Neural cell (in vitro differentiated cells): ENCODE measurements at regions not wholly inside any gene's neighbourhood (a gene's known extent, or its start where the extent isn't known, plus 50 kb on each side); places are given as distances from the start of the nearest gene placed in this dataset.

Experiments
- H2AFZ ChIP-seq: fragments of 200-600, 300-800 bp; sonication (generic), shearing (Covaris generic); 2 replicates; pipeline ENCODE4 v1.6.0; 2014; ENCODE audit warnings: low read depth, mild to moderate bottlenecking, antibody characterized with exemption, low read length, moderate library complexity
- H3F3A ChIP-seq: fragments of 200-600 bp; shearing (Covaris generic); 2 replicates; pipeline ENCODE4 v1.6.1; 2016; ENCODE audit warnings: mild to moderate bottlenecking, moderate library complexity, mixed read lengths, antibody characterized with exemption, low read length; ENCODE audit not compliant: insufficient read depth, poor library complexity, severe bottlenecking
- H3K27ac ChIP-seq: fragments of 200-600, 300-800 bp; sonication (generic), shearing (Covaris generic); 2 replicates; pipeline ENCODE4 v1.5.1; 2014; ENCODE audit warnings: mild to moderate bottlenecking, low read length, moderate library complexity
- H3K27me3 ChIP-seq: fragments of 300-800, 200-600 bp; sonication (generic), shearing (Covaris generic); 2 replicates; pipeline ENCODE4 v1.6.0; 2014; ENCODE audit warnings: mild to moderate bottlenecking, low read depth, low read length, moderate library complexity; ENCODE audit not compliant: insufficient read depth
- H3K36me3 ChIP-seq: fragments of 300-800, 200-600 bp; sonication (generic), shearing (Covaris generic); 2 replicates; pipeline ENCODE4 v1.5.1; 2014; ENCODE audit warnings: mild to moderate bottlenecking, antibody characterized with exemption, low read length, moderate library complexity; ENCODE audit not compliant: insufficient read depth
- H3K4me2 ChIP-seq: fragments of 300-800, 200-600 bp; sonication (generic), shearing (Covaris generic); 2 replicates; pipeline ENCODE4 v1.6.0; 2014; ENCODE audit warnings: mild to moderate bottlenecking, low read length
- H3K4me3 ChIP-seq: fragments of 300-800, 200-600 bp; sonication (generic), shearing (Covaris generic); 2 replicates; pipeline ENCODE4 v1.5.1; 2014; ENCODE audit warnings: mild to moderate bottlenecking, low read length, moderate library complexity
- H3K79me2 ChIP-seq: fragments of 200-600 bp; shearing (Covaris generic); replicated peaks from 2 replicates; pipeline ENCODE4 v1.6.0; 2014; ENCODE audit warnings: mild to moderate bottlenecking, low read length, moderate library complexity; ENCODE audit not compliant: insufficient read depth
- H3K9ac ChIP-seq: fragments of 300-800, 200-600 bp; sonication (generic), shearing (Covaris generic); 2 replicates; pipeline ENCODE4 v1.6.1; 2016; ENCODE audit warnings: mild to moderate bottlenecking, low read length, mixed read lengths
- H3K9me2 ChIP-seq: fragments of 200-600 bp; shearing (Covaris generic); 2 replicates; pipeline ENCODE4 v1.6.1; 2016; ENCODE audit warnings: mild to moderate bottlenecking, low read length, mixed read lengths; ENCODE audit not compliant: insufficient read depth
- H3K9me3 ChIP-seq: fragments of 200-600, 300-800 bp; sonication (generic), shearing (Covaris generic); 2 replicates; pipeline ENCODE4 v1.6.1; 2016; ENCODE audit warnings: mild to moderate bottlenecking, mixed run types, low read length, moderate library complexity, mixed read lengths
- H4K20me1 ChIP-seq: fragments of 200-600 bp; shearing (Covaris generic); 2 replicates; pipeline ENCODE4 v1.6.1; 2016; ENCODE audit warnings: mild to moderate bottlenecking, mixed run types; ENCODE audit not compliant: insufficient read depth
- CTCF ChIP-seq: fragments of 450-650 bp; IDR thresholded peaks from 2 replicates; pipeline ENCODE4 v1.5.1; 2014; ENCODE audit warnings: antibody characterized with exemption, mild to moderate bottlenecking, moderate library complexity; ENCODE audit not compliant: poor library complexity, severe bottlenecking
- EP300 ChIP-seq: fragments of 450-650 bp; conservative IDR thresholded peaks from 2 replicates; pipeline ENCODE4 v1.6.1; 2014; ENCODE audit warnings: antibody characterized with exemption, mild to moderate bottlenecking, moderate library complexity; ENCODE audit not compliant: poor library complexity, severe bottlenecking
- EZH2 ChIP-seq: fragments of 200-600, 300-800 bp; shearing (Covaris generic), sonication (generic); IDR thresholded peaks from 2 replicates; pipeline ENCODE4 v1.6.1; 2014; ENCODE audit warnings: antibody characterized with exemption, low read length, borderline replicate concordance, mild to moderate bottlenecking; ENCODE audit not compliant: insufficient read depth, poor library complexity, severe bottlenecking
- MXI1 ChIP-seq: fragments of 450-650 bp; conservative IDR thresholded peaks from 2 replicates; pipeline ENCODE4 v1.6.1; 2014; ENCODE audit warnings: antibody characterized with exemption, mild to moderate bottlenecking; ENCODE audit not compliant: poor library complexity, severe bottlenecking
- POLR2AphosphoS5 ChIP-seq: IDR thresholded peaks from 2 replicates; pipeline ENCODE4 v1.6.1; 2012
- RAD21 ChIP-seq: fragments of 450-650 bp; conservative IDR thresholded peaks from 2 replicates; pipeline ENCODE4 v1.6.1; 2014; ENCODE audit warnings: antibody characterized with exemption, mild to moderate bottlenecking, moderate library complexity
- SMC3 ChIP-seq: fragments of 450-650 bp; conservative IDR thresholded peaks from 2 replicates; pipeline ENCODE4 v1.6.1; 2014; ENCODE audit warnings: antibody characterized with exemption, mild to moderate bottlenecking, moderate library complexity; ENCODE audit not compliant: poor library complexity
- TAF1 ChIP-seq: IDR thresholded peaks from 2 replicates; pipeline ENCODE4 v1.6.1; 2012; ENCODE audit warnings: low read depth
- TF ChIP-seq, protein P1 (sequence below): IDR thresholded peaks from 2 replicates; pipeline ENCODE4 v1.6.1; 2012; ENCODE audit warnings: borderline replicate concordance

- no peaks in the 10 kb centered on the region for H3K9me2 ChIP-seq
- no peak overlapping the region for H3K27ac ChIP-seq
- no peaks in the 10 kb centered on the region for H4K20me1 ChIP-seq
- H3K9ac ChIP-seq: no peak overlapping the region
- no peaks in the 10 kb centered on the region for H3K79me2 ChIP-seq
- H3K4me2 ChIP-seq: no peak overlapping the region
- TF ChIP-seq EP300 (no peak), SMC3 (no peak), TAF1 (no peak), RAD21 (no peak), MXI1 (no peak), POLR2AphosphoS5 (no peak), EZH2 (no peak), CTCF (no peak)
- TF ChIP-seq, protein P1, sequence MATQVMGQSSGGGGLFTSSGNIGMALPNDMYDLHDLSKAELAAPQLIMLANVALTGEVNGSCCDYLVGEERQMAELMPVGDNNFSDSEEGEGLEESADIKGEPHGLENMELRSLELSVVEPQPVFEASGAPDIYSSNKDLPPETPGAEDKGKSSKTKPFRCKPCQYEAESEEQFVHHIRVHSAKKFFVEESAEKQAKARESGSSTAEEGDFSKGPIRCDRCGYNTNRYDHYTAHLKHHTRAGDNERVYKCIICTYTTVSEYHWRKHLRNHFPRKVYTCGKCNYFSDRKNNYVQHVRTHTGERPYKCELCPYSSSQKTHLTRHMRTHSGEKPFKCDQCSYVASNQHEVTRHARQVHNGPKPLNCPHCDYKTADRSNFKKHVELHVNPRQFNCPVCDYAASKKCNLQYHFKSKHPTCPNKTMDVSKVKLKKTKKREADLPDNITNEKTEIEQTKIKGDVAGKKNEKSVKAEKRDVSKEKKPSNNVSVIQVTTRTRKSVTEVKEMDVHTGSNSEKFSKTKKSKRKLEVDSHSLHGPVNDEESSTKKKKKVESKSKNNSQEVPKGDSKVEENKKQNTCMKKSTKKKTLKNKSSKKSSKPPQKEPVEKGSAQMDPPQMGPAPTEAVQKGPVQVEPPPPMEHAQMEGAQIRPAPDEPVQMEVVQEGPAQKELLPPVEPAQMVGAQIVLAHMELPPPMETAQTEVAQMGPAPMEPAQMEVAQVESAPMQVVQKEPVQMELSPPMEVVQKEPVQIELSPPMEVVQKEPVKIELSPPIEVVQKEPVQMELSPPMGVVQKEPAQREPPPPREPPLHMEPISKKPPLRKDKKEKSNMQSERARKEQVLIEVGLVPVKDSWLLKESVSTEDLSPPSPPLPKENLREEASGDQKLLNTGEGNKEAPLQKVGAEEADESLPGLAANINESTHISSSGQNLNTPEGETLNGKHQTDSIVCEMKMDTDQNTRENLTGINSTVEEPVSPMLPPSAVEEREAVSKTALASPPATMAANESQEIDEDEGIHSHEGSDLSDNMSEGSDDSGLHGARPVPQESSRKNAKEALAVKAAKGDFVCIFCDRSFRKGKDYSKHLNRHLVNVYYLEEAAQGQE: no peak
- H2AFZ ChIP-seq: no peak overlapping the region
- no peak overlapping the region for H3K4me3 ChIP-seq
- H3K36me3 ChIP-seq: no peaks in the 10 kb centered on the region
- H3K27me3 ChIP-seq: no peaks in the 10 kb centered on the region
- H3K9me3 ChIP-seq: no peaks in the 10 kb centered on the region
- no peaks in the 10 kb centered on the region for H3F3A ChIP-seq
Measured at GRCh38 chr10:132481690-132482089, 55.9 kb upstream of the INPP5A start.

DNA sequence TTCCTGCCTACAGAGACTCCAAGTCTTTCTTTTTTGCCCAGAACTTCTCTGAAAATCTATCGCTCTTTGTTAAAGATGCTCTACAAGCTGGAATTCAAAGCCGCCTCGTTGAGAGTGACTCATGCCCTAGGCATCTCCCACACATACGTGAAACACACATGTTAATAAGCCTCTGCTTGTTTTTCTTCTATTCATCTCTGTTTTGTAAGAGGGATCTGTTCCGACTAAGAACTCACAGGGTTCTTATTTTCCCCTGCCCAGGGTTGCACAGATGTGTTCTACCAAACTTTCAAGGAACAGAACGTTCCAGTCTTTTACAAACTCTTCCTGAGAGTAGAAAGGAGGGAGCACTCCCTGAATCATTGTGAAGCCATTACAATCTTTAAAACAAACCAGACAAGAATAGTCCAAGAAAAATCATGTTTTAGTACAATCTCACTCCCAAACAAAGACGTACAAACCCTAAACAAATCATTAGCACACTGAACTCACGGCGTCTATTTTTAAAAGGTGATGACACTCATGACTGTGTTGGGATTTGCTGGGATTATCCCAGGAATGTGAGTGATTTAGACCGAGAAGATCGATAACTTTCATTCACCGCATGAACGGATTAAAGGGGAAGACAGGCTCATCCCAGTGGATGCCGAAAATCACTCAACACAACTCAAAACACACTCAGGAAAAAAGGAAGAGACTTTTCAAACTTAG is 55.3 kb upstream of the INPP5A start:
- Histone ChIP-seq H3K27me3 (no peaks in the 10 kb centered on the region), H3K9me2 (no peaks in the 10 kb centered on the region), H3K9ac (no peak overlapping the region), H2AFZ (no peak overlapping the region), H3K9me3 (no peaks in the 10 kb centered on the region), H3K27ac (no peak overlapping the region), H3K4me3 (no peak overlapping the region), H3F3A (no peaks in the 10 kb centered on the region), H3K36me3 (no peaks in the 10 kb centered on the region), H3K4me2 (no peak overlapping the region), H4K20me1 (no peaks in the 10 kb centered on the region), H3K79me2 (no peaks in the 10 kb centered on the region)
- no peak for TF ChIP-seq EZH2
- no peak for TF ChIP-seq CTCF
- TF ChIP-seq EP300: no peak
- TF ChIP-seq, protein P1: no peak
- TF ChIP-seq MXI1: no peak
- TF ChIP-seq POLR2AphosphoS5: no peak
- no peak for TF ChIP-seq RAD21
- no peak for TF ChIP-seq SMC3
- no peak for TF ChIP-seq TAF1
